ENCODE measurements at regions not wholly inside any gene's neighbourhood (a gene's known extent, or its start where the extent isn't known, plus 50 kb on each side); places are given as distances from the start of the nearest gene placed in this dataset.
"Not testable (repeated sequence)": the region's sequence is repeated elsewhere in the genome, so short reads cannot be mapped to it uniquely, and the experiment has no call there.

DNA sequence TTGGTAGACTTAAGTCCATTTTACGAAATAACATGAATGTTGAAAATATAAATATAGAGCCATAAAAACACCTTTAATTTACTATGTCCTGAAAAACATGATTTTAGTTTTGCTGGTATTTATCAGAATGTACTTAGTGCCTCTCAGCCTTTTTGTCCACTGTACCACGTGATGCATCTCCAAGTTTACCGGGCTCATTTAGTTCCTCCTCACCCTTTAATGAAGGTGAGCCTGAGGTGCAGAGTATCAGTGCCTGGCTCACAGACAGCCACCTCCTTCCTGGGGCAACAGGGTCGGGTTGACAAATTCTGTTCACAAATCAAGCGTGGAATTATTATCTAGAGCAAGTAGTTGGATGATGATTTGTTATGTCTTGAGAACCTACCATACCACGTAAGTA, 420.5 kb upstream of the MEIS1 start:
- no peak for DNase-seq

DNA sequence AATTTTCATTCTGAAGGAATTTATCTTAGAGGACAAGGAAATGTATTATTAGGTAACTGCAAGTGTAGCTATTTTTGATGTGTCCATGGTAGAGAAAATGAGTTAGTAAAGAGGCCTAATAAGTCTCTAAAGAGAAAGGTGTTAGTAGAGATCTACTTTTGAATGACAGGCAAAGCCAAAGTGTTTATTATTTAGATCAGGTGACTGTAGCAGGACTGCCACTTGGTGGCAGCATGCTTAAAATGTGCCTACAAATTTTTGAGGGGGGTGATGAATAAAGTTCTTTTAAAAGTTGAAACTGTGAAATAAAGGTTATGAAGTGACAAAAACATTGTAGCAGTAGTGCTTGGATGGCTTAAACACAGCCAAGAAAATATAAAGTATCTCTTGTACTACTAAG, 421.5 kb upstream of the MEIS1 start:
- no peak for DNase-seq

DNA sequence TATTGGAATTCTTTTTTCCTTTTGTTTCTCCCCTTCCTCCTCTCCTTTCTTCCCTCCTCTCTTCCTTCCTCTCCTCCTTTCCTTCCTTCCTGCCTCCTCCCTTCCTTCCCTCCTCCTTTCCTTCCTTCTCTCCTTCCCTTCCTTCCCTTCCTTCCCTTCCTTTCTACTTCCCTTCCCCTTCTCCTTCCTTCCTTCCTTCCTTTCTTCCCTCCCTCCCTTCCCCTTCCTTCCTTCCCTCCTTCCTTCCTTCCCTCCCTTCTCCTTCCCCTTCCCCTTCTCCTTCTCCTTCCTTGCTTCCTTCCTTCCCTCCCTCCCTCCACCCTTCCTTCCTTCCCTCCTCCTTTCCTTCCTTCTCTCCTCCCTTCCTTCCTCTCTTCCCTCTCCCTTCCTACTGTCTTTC, 431.0 kb upstream of the MEIS1 start:
- no peak for DNase-seq

DNA sequence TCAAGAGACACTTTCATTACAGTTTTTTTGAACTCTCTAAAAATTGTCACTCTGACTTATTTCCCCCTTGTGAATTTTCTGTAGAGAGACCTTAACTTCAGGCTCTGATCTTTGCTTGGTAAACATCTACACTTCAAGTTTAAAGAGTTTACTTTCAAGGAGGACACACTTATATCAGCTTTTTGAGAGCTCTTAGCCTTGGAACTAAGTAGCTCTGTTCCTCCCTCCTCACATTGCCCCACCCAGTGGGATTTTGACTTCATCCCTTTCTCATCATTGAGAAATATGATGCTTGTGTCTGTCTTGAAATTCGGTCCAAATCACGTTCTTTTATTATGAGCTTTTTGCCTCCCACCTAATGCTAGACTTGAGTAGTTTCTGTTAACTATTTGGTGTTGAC, 433.4 kb upstream of the MEIS1 start:
- DNase-seq = no peak

DNA sequence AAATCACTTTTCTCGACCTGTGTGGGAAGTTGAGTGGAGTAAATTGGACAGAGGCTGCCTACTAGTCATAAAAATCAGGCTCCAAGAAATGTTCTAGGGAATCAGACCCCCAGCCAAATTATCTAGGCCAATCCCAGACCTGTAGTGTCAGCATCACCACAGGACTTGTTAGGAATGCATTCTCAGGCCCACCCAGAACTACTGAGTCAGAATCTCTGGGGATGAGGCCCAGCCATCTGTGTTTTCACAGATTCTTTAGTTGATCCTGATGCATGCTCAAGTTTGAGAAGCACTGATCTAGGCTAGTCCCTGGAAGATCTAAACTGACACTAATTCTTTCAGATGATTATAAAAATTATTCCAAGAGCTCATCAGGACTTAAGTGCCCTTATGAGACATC, 434.0 kb upstream of the MEIS1 start:
- no peak for DNase-seq

DNA sequence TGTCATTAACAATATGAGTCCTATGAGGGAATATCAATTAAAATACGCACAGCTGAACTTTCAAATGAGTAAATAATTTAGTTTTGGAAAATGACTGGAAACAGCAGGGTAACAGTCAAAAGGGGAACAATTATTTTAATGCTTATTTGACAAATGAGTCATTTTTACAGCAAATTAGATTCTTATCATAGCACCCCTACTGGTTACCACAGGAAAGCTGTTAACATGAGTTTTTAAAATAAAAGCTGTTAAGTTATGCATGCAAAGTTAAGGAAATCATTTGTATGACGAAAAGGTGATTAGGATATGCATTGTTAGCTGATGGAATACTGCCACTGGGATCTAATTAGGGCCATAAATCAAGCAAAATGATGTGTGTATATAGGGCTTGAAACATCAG, 435.1 kb upstream of the MEIS1 start:
- DNase-seq = no peak

DNA sequence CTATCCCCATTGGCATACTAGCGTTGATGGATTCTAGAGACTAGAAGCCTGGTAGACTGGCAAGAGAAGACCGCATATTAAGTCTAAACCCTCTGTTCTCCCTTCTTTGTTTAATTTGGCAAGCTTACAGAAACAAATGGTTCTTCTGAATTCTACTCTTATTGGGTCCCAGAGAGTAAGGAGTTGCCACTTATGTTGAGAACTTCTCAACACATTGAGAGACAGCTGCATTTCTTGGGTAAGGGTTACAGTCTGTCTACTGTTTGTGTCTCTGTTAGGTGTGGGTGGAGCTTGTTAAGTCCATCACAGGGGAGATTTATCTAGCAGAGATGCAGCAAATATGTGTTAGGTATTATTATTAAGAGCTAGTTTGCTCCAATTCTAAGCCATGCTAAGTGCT, 435.8 kb upstream of the MEIS1 start:
- no peak for DNase-seq

DNA sequence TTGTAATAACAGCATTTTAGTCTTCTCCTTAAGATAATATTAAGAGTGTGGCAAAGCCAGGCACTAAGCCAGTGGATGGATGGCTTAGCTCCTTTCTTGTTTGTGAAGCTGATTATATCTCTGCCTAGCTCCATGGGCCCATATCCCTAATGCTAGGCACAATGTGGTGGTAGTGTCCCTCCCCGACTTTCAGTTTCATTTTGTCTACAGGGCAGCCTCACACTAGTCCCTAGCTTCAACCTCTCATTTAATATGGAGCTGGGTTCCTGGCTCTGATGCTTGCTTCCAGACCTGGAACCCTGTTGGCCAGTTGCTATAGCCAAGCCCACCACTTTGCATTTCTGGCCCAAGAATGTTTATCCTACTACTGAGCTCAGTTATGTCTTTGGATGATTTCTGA, 437.0 kb upstream of the MEIS1 start:
- no peak for DNase-seq

DNA sequence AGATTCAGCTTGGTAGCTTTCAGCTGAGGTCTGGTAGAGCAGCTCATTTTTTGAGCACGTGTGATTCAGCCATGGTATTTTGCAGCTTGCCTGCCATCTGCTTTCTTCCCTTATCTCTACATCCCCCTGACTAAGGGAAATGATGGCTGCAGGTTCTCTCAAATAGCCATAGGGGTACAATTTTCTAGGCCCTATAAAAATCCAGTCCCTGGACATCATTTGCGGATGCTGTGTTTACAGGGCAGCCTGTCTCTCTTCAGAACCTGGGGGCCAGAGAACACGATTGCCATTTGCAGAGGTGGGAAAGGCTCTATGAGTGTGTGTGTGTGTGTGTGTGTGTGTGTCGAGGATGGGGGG, 442.7 kb upstream of the MEIS1 start:
- DNase-seq = no peak

DNA sequence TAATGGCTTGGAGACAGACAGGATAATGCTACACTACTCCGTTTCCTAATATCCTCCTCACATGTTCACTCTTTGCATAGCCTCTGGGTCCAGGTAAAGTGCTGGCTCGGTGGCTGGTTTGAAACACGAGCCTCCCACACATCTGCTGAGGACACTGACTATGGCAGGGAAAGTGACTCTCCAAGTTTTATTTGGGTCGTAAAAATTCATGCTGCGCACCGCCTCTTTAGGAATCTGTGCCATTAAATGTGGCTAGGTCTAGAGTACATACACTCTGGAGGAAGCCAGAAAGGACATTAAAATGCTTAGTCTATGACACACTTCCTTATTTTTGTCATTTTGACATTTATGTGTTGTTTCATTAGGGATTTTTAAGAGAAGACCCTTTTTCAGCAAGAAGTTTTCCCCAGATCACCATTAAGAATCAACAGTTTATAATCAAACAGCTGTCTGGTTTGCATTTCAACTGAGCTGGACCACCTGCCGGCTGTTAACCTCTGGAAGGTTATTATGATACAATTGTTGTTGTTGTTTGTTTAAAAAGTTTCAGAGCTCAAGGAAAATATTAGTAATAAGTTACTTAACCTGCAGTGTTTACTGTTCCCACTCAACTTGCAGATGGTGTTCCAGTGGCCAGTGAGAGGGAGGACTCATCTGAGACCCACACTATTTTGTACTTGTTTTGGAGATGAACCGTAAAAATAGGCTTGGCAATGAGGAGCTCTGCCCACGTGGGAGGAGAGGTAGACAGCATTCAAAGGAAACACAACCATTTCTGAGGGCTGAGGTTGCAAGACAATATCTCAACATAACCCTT, 443.3 kb upstream of the MEIS1 start:
- no peak for DNase-seq

DNA sequence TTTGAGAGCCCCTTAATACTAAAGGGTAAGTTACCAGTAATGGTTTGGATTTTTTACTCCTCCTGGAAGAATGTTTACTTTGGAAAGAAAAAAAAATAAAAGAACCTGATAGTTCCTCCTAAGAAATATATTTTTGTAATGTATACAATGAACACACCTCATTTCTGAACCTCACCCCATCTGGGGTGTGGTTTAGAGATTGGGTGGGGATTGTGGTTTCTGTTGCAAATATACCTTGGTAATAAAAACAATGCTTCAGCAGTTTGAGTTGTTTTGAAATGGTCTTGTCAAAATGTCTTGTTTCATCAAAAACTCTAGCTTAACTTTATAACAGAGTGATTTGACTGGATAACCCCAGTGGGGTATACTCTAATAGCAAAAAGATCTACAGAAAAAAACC, 448.9 kb upstream of the MEIS1 start:
- DNase-seq = no peak

DNA sequence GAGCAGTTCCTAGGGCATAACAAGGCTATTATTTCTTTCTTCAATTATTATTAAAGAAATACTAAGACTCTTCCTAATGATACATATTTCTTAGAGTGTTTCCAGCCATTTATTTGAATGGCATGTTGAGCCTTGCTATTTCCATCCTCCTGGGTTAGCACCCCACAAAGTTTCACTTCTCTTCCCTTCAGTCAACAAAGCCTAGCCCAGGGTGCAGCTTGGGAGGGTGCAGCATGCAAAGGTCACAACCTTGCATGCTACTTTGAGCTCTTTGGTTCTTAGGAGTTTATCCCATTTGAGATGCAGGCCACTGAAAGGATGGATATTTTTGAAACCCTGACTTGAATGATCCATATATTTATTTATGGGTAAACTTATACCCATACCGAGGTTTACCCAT, 454.4 kb upstream of the MEIS1 start:
- no peak for DNase-seq

DNA sequence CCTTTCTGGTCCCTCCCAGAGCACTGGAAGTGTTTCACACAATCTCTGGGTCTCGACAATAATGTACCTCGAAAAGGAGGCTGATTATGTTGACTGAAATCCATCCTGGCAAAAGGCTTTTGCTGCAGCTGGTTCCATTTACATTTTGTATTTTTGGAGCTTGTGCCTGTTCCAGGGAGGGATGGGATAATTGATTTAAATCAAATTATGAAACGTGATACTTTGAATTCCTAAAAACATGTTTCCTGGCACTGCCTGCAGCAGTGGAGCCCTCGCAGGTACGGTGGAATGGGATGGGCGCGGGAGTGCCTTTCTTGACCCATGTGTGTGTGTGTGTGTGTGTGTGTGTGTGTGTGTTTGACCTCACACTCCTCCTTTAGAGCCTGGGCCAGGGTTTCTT, 455.5 kb upstream of the MEIS1 start:
- no peak for DNase-seq

DNA sequence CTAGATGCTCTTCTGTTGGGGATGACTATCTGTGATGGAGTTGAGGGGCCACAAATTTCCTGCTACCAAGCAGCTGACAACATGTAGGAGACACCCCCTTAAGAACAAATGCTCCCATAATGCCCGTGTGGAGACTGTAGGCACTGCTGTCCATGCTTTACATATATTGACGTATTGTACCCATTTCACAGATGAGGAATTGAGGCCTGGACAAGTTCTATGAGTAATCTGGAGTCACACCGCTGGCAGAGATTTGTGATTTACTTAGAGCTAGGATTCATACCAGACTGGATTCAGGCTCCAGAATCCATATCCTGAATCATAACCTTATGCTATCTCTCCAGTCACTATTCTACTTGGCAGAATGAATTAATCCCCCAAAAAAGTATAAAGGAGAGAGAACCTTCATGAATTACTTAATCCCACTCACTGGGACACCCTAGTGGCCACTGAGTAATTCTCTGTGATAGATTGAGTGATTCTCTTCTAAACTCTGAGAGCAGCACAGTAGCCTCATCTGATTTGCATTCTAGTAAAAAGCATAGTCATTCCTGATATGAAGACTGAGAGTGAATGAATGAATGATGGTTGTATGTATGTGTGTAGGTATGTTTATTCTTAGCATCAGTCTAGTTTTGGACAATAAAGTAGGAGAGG, 460.7 kb upstream of the MEIS1 start:
- no peak for DNase-seq

DNA sequence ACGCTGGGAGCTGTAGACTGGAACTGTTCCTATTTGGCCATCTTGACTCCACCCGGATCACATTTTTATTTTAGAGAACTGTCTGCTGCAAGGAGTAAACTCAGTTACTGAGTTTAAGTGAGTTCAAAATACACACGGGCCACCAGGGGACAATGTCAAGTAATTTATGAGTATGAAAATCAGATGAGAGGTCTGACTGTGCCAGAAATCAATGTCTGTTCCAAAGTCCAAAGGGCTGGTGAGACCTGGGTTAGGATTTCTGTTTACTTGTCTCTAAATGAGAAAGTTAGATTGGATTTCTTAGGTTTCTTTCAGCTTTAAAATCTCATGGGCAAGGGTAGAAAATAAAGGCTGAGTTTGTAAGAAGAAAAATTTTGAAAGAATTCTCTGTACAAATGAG, 465.8 kb upstream of the MEIS1 start:
- no peak for DNase-seq

DNA sequence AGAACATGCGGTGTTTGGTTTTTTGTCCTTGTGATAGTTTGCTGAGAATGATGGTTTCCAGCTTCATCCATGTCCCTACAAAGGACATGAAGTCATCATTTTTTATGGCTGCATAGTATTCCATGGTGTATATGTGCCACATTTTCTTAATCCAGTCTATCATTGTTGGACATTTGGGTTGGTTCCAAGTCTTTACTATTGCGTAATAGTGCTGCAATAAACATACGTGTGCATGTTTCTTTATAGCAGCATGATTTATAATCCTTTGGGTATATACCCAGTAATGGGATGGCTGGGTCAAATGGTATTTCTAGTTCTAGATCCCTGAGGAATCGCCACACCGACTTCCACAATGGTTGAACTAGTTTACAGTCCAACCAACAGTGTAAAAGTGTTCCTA, 471.6 kb upstream of the MEIS1 start:
- not testable (repeated sequence) for DNase-seq

DNA sequence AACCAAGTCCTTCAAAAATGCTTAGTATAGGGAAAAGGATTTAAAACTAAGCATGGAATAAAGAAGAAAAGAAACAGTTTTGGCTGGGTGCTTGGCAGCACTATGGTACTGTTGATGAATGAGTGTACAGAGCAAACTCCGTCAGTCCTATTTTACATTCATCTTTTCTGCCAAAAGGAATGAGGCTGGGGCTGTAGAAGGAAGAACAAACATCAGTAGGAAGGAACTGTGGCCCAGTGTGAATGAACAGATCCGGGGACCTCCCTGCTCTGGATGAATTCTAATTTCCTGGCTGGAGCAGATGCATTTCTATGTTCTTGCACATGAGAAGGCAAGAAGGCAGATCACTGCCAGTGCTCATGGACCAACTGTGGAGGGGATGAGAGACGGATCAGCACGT, 474.0 kb upstream of the MEIS1 start:
- no peak for DNase-seq

DNA sequence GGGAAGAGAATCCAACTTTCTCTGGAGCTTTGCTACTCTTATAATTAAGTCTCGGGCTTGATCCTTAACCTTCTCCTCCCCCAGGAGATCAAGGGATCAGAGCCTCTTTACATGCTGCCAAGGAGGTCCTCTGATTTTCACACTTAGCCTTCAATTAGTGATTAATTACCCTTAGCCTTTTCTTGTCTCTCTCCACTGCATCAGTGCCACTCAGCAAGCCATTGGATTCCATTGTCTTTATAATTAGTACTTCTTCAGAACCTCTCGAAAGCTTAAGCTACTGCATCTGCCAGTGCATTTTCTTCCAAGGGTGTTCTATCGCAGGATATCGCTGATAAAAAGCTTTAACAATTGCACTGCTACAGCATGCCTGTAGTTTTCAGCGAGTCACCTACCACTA, 477.0 kb upstream of the MEIS1 start:
- no peak for DNase-seq

DNA sequence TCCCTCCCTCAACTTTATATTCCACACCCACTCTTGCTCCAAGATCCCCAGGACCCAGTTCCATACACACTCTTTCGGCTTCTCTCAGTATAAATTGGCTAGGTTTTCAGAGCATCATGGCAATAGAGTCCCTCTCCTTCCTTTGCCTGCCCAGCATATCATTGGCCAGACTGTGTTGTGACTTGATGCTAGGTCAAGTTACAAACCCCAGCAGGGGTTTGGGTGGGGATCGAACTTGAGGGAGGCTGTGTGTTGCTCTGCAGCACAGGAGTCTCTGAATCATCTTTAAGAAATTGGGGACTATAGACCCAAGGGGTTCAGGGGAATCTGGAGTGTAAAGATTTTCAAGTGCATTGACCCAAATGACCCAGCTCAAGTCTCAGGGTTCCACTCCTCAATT, 477.5 kb upstream of the MEIS1 start:
- no peak for DNase-seq

DNA sequence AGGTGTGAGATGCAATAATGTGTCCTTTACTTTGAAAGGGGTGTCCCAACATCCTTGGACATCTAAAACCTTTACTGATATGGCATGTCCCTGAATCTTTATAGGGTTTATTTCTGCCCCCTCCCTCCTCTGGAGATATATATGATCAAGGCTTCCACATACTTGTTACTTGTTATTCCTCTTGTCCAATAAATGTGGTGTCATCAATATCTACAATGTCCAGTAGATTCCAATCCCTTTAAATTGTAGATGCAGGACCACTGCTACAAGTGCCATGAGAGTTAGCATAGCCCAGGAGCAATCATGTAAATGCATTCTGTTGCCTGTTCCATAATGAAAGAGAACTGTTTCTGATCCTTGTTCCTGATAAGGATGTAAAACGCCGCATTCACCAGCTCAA, 479.7 kb upstream of the MEIS1 start:
- DNase-seq = no peak

DNA sequence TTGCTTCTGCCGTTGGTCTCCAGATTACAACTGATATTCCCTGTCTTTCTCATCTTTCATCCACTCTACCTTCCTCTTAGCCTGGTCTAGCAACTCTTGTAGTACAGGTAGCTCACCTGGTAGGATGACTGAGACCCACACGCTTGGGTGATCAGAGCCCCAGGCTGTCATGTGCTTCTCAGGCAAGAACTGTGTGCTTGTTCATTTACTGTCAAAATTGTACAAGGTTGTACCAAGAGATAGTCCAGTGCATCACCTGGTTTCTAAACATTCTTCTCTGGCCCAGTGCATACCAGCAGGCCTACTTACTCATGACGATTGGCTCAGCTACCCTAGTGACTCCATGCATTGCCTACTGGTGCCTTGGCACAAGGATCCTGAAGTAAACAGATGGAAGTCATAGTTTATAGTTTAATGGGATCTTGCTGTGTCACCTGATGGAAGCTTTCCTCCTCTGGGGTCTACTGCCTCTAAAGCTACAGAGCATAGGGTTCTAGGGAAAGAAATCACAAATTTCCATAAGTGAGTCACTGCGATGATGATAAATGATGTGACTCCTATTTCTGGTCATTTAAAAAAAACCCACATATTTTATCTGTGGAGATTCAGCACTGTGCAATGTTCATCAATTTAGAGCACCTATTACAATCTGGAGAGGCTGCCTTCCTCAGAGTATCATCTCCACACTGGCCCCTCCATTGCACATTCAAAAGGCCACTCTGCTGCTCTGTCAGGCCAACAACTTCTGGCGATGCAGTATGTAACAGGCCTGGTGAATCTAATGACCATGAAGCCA, 481.8 kb upstream of the MEIS1 start:
- no peak for DNase-seq

DNA sequence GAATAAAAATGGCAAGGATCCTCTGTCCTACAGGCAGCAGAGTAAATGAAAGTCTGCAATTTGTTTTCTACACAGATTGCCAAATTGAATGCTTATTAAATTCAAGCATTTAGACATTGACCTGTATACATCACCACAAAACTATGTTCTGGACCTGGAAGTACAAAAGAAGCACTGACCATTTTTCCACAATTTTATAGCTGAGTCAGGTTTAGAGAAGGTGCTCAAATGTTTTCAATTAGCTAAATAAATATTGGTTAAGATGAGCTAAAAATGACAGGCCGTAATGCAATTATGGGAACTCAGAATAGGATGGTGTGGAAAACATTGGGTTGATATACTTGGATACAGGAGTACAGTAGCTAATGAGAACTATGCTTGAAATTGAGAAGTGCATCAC, 490.7 kb upstream of the MEIS1 start:
- DNase-seq = no peak

DNA sequence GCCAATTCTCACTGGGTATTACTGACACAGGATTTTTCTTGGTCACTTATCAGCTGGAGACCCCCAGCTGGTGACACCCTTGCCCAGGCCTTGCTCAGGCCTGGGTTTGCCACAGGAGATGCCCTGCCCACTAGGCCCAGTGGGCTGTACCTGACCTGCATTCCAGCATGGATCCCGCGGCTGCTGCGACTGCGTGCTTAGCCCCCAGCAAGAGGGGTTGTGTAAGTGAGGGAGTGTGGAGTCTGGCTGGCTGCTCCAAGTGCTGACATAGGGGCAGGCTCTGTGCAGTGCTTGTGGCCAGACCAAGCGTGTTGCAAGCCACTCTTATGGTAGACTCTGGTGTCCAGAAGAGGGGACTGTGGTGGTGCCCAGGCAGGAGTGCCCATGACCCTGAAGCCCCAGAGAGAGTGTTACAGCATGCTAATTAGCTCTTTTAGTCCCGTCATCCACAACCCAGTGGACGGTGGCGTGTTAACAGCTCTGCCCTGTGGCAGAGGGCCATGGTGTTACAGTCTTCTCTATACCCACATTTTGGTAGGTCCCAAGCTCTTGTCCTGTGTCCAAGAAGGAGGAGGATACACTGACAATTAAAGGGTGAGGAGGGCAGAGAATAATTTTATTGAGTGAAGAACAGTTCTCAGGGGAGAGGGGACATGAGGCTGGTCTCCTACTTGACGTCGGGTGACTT, 491.7 kb upstream of the MEIS1 start:
- no peak for DNase-seq

DNA sequence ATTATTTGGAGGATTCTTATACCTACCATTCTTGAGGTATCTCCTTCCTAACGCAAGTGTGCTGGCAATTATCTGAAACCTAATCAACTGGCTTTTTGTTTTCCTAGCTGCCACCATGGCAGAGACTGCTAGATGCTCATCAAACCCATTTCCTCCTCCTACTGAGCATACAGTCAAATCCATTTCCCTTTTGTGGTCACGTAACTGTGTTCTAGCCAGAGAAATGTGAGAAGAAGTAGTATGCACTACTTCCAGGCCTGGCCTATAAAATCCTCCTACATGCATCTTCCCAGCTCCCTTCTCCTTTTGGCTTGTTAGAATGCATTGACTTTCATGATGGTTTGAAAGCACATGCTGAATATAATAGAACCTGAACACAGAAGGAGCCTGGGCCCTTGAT, 494.1 kb upstream of the MEIS1 start:
- DNase-seq = no peak

Data from activated CD4-positive, alpha-beta T cell treated with anti-CD3 and anti-CD28 coated beads, Interleukin-2, amount 50 U/mL, for 48 hours (primary cell).